ENCODE measurements at regions not wholly inside any gene's neighbourhood (a gene's known extent, or its start where the extent isn't known, plus 50 kb on each side); places are given as distances from the start of the nearest gene placed in this dataset.

DNA sequence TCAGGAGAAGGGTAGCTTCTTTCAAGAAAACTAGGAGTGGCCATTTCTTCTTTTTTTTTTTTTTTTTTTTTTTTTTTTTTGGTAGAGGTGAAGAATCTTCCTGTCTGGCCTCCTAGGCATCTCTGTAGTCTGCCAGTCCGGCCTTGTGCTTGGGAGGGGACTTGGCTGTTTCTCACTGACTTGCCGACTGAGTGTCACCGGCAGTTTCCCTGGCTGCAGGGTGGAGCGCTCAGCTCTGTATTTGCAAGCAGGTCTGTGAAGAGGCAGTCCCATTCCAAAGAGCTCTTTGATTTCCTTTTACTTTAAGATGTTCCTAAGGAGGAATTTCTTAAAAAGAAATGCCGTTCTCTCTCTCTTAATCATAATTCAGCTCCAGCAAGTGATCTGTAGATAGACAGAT is 212.6 kb downstream of the ADRA2A start:
- TF ChIP-seq, protein P1, sequence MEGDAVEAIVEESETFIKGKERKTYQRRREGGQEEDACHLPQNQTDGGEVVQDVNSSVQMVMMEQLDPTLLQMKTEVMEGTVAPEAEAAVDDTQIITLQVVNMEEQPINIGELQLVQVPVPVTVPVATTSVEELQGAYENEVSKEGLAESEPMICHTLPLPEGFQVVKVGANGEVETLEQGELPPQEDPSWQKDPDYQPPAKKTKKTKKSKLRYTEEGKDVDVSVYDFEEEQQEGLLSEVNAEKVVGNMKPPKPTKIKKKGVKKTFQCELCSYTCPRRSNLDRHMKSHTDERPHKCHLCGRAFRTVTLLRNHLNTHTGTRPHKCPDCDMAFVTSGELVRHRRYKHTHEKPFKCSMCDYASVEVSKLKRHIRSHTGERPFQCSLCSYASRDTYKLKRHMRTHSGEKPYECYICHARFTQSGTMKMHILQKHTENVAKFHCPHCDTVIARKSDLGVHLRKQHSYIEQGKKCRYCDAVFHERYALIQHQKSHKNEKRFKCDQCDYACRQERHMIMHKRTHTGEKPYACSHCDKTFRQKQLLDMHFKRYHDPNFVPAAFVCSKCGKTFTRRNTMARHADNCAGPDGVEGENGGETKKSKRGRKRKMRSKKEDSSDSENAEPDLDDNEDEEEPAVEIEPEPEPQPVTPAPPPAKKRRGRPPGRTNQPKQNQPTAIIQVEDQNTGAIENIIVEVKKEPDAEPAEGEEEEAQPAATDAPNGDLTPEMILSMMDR (conservative IDR thresholded peaks at IDR 0.05; ENCODE audit: low read depth, low read length), result no peak
- TF ChIP-seq RCOR1 (IDR thresholded peaks at IDR 0.05; ENCODE audit: insufficient replicate concordance, low read length) (no peak), CHD1 (IDR thresholded peaks at IDR 0.05; ENCODE audit: low read depth, low read length) (no peak), POLR2A (IDR thresholded peaks at IDR 0.05; ENCODE audit: low read depth, low read length) (no peak), SMC3 (IDR thresholded peaks at IDR 0.05; ENCODE audit: low read depth, low read length) (no peak), FOS (IDR thresholded peaks at IDR 0.05; ENCODE audit: low read depth, low read length) (no peak), MAZ (IDR thresholded peaks at IDR 0.05; ENCODE audit: borderline replicate concordance, low read depth, low read length) (no peak), MXI1 (IDR thresholded peaks at IDR 0.05; ENCODE audit: borderline replicate concordance, low read depth, low read length) (no peak)
